C4-2B (cell line): ENCODE measurements at regions not wholly inside any gene's neighbourhood (a gene's known extent, or its start where the extent isn't known, plus 50 kb on each side); places are given as distances from the start of the nearest gene placed in this dataset.

Experiments used
- H3K27ac ChIP-seq: fragments of 450-650 bp; 2 replicates; pipeline ENCODE4 v1.5.1; 2017
- ZFX ChIP-seq: fragments of 450-650 bp; IDR thresholded peaks from 2 replicates; pipeline ENCODE4 v1.6.1; 2017
- TF ChIP-seq, protein P1 (sequence below): fragments of 450-650 bp; conservative IDR thresholded peaks from 2 replicates; pipeline ENCODE4 v1.5.1; 2017; ENCODE audit warnings: mild to moderate bottlenecking

- no peak overlapping the region for H3K27ac ChIP-seq
- TF ChIP-seq ZFX: no peak
Observed at GRCh38 chr11:129277198-129277843, 85.2 kb upstream of the ARHGAP32 start.

DNA sequence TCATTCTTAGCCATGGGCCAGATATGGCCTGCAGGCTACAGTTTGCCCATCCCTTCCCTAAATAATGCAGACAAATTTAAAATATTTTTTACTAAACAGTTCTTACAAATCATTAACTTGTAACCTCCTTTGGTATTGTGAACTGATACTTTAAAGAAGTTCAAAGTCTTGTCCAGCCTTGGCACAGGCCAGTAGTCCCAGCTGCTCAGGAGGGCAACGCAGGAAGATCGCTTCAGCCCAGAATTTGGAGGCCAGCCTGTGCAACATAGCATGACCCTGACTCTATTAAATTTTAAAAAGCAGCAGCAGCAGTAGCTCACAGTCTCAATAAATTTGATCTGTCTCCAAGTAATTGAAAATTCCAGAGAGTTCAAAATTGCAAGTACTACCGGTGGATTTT, 83.7 kb upstream of the ARHGAP32 start:
- no peak overlapping the region for H3K27ac ChIP-seq
- no peak for TF ChIP-seq ZFX

DNA sequence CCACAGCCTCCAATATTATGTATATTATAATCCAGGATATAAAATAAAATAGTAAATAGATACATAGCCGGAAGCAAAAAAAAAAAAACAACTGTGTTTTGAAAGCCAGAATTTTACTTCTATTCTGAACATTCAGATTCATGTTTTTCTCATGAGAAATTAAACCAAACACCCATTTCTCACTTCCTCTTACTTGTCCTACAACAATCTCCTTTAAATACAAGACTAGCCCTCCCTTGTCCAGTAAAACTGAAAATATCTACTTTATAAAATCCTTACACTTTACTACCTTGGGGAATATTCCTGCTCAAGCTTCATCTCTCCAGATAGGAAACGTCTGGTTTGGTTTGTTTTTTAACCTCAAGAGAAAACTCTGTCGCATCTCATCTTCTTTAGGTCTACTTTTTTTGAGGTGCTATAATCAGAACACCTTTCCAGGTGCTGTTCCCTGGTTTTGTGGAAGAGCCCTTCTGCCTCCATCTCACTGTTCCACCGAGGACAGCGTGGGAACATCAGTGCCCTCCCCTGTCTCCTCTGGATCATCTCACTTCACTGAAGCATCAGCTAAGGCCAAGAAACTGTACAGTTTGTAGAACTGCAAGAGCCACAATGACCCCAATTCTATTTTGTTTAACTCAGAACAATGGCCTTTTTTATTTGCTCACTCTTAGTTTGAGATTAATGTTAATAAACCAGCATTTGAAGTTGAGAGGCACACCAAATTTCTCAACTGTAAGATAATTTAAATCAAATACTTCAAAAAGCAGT, 82.0 kb upstream of the ARHGAP32 start:
- TF ChIP-seq, protein P1, sequence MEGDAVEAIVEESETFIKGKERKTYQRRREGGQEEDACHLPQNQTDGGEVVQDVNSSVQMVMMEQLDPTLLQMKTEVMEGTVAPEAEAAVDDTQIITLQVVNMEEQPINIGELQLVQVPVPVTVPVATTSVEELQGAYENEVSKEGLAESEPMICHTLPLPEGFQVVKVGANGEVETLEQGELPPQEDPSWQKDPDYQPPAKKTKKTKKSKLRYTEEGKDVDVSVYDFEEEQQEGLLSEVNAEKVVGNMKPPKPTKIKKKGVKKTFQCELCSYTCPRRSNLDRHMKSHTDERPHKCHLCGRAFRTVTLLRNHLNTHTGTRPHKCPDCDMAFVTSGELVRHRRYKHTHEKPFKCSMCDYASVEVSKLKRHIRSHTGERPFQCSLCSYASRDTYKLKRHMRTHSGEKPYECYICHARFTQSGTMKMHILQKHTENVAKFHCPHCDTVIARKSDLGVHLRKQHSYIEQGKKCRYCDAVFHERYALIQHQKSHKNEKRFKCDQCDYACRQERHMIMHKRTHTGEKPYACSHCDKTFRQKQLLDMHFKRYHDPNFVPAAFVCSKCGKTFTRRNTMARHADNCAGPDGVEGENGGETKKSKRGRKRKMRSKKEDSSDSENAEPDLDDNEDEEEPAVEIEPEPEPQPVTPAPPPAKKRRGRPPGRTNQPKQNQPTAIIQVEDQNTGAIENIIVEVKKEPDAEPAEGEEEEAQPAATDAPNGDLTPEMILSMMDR: no peak
- no peak for TF ChIP-seq ZFX
- no peak overlapping the region for H3K27ac ChIP-seq

GRCh38 chr11:129273322-129273721, 81.2 kb upstream of the ARHGAP32 start:
- no peak for TF ChIP-seq ZFX
- TF ChIP-seq, protein P1: no peak
- no peak overlapping the region for H3K27ac ChIP-seq

GRCh38 chr11:129271030-129271429, 78.9 kb upstream of the ARHGAP32 start:
- H3K27ac ChIP-seq: no peak overlapping the region
- TF ChIP-seq, protein P1: no peak
- no peak for TF ChIP-seq ZFX

DNA sequence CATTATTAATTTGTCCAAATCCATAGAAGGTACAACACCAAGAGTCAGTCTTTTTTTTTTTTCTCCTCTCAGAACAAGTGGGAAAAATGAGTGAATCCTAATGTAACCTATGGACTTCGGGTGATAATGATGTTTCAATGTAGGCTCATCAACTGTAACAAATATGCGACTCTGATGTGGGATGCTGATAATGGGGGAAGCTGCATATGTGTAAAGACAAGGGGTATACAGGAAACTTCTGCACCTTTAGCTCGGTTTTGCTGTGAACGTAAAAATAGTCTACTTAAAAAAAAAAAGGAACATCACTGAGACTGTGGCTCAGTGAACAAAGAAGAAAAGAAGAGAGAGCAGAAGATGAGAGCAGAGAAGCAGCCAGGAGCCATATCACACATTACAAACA, 78.3 kb upstream of the ARHGAP32 start:
- TF ChIP-seq, protein P1: no peak

DNA sequence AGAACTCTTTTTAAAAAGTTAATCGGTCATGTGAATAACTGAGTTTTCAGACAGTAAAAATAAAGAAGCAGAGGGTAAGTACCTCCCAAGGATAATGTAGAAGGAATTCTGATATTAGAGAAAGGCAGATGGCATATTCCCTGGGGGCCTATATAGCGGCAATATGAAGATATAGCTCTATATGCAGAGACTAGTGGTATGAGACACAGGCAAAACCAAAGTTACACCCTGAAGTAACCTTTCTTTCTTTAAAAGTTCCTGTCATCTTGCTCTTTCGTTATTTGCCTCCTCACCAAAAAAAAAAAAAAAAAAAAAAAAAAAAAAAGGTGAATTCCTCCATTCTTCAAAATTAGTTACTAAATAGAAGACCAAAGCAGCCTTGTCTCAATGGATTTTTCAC, 76.2 kb upstream of the ARHGAP32 start:
- no peak overlapping the region for H3K27ac ChIP-seq
- TF ChIP-seq, protein P1: no peak
- TF ChIP-seq ZFX: no peak

More for the DNA sequence above, 78.3 kb upstream of the ARHGAP32 start:
- no peak overlapping the region for H3K27ac ChIP-seq

- H3K27ac ChIP-seq: no peak overlapping the region
- TF ChIP-seq, protein P1: no peak
- TF ChIP-seq ZFX: no peak
Observed at GRCh38 chr11:129267716-129268115, 75.6 kb upstream of the ARHGAP32 start.
